ENCODE measurements at regions not wholly inside any gene's neighbourhood (a gene's known extent, or its start where the extent isn't known, plus 50 kb on each side); places are given as distances from the start of the nearest gene placed in this dataset.

DNA sequence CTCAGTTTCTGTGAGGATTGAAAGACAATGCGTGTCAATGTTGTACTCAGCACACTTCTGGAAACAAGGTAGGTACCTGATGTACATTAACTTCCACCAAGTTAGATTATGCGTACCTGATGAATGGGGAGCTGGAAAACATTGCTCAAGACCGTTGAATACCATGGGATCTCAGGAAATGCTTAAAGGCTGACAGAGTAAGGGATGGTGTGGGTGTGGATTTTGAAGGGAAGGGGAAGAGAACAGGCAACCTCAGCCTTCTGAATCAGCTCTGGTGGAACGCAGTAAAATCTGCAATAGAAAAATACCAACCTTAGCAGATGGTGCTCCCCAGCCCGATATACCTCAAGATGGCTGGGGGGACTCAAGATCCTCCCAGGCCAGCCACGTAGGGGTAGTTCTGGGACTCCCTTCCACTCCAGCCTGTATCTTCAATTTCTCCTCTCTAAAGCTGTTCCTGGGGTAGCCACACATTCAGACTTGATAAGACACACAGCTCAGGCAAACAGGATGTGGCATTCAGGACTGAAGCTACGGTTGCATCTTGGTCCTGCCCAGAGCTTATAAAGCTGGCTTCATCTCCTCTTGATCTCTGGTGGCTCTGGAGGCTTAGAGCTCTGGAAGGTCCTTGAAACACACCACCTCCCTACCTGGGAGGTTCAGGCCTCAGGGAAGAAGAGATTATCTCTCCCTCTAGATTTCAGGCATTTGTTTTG lies 111.8 kb downstream of the CTNND1 start:
- TF ChIP-seq, protein P1, sequence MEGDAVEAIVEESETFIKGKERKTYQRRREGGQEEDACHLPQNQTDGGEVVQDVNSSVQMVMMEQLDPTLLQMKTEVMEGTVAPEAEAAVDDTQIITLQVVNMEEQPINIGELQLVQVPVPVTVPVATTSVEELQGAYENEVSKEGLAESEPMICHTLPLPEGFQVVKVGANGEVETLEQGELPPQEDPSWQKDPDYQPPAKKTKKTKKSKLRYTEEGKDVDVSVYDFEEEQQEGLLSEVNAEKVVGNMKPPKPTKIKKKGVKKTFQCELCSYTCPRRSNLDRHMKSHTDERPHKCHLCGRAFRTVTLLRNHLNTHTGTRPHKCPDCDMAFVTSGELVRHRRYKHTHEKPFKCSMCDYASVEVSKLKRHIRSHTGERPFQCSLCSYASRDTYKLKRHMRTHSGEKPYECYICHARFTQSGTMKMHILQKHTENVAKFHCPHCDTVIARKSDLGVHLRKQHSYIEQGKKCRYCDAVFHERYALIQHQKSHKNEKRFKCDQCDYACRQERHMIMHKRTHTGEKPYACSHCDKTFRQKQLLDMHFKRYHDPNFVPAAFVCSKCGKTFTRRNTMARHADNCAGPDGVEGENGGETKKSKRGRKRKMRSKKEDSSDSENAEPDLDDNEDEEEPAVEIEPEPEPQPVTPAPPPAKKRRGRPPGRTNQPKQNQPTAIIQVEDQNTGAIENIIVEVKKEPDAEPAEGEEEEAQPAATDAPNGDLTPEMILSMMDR (IDR thresholded peaks at IDR 0.05) = no peak
- TF ChIP-seq POLR2A (IDR thresholded peaks at IDR 0.05) = no peak
